ENCODE measurements at regions not wholly inside any gene's neighbourhood (a gene's known extent, or its start where the extent isn't known, plus 50 kb on each side); places are given as distances from the start of the nearest gene placed in this dataset.
"Not testable (repeated sequence)": the region's sequence is repeated elsewhere in the genome, so short reads cannot be mapped to it uniquely, and the experiment has no call there.

- no peak for DNase-seq
Measured at GRCh38 chr6:149127212-149127611, 190.3 kb upstream of the TAB2 start.

- DNase-seq, result no peak
Measured at GRCh38 chr6:149128489-149129145, 188.9 kb upstream of the TAB2 start.

DNA sequence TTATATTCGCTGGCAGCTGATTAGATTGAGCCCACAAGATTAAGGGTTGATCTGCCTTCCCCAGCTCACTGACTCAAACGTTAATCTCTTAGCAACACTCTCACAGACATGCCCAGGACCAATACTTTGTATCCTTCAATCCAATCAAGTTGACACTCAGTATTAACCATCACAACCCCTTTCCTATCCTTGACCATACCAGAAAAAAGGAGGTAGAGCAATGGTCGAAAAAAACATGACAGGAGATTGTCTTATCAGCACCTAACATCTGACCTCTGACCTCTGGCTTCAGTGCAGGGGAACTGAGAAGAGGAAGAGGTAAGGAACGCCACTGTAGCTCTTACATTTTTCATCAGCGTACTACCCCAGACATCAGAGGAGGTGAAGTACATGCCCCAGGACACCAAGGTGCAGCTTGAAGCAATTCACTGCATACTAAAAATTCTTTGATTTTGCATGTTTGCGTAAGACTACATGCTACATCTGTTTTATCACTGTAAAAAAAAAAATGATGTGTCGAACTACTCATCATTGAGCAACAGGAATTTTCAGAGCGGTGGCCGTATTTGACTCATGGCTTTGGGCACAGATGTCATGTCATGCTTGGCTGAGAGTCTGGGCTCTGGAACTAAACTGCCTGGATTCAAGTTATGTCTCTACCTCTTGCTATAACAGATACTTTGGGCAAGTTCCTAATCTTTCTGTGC lies 188.0 kb upstream of the TAB2 start:
- no peak for DNase-seq

- DNase-seq, result no peak
Measured at GRCh38 chr6:149130090-149130489, 187.4 kb upstream of the TAB2 start.

DNA sequence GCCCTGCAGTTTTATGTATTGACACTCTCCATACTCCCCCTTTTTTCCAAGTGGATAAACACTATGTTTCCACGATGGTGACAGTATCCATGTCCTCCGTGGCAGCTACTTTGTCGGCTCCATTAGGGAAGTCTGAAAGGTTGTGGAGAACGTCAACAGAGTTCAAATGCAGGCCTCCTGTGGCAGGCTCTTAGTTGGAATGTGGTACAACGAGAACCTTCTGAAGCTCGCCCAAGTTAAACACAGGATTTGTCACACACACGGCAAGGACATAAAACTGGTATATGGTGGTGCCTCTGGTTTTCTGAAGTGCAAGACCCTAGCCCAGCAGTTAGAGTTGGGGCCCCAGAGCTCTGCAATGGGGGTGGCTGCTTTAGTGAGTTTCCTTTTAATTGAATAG lies 187.0 kb upstream of the TAB2 start:
- DNase-seq, result no peak

GRCh38 chr6:149131891-149132290 lies 185.6 kb upstream of the TAB2 start:
- no peak for DNase-seq

DNA sequence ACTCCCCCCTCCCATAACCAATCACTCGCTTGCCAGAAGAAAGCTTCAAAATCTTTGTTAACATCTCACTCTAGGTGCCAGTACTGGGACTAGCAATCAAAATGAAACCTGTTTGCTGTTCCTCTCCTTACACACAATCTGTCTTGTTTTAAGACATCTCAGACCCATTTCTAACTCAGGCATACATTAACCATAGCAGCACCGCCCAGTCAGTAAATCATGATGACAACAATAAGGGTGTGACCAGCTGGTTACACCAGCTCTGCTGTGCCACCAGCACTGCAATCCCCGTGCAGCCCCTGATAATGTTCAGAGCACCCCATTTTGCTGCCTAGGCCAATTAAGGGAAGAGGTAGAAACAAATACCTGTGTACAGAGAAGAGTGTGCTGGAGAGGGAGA lies 185.2 kb upstream of the TAB2 start:
- no peak for DNase-seq

DNA sequence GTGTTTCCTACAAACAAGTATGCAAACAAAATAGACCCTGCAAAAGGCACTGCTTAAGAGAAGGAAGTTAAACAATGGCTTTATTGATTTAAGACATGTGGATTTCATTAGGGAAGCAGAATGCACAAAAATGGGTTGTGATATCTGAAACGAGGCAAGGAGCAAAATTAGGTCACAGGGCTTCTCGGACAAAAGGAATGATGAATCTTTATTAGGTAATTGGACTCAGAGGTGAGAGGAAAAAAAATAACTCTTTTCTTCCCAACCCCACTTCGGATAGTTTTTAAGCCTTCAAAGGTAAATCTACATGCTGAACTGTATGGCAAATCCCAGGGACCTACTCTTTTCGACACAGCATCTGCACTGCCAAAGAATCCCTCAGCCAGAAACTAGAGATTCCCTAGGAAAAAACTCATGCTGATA lies 183.0 kb upstream of the TAB2 start:
- no peak for DNase-seq

- no peak for DNase-seq
Measured at GRCh38 chr6:149135809-149136208, 181.7 kb upstream of the TAB2 start.

DNA sequence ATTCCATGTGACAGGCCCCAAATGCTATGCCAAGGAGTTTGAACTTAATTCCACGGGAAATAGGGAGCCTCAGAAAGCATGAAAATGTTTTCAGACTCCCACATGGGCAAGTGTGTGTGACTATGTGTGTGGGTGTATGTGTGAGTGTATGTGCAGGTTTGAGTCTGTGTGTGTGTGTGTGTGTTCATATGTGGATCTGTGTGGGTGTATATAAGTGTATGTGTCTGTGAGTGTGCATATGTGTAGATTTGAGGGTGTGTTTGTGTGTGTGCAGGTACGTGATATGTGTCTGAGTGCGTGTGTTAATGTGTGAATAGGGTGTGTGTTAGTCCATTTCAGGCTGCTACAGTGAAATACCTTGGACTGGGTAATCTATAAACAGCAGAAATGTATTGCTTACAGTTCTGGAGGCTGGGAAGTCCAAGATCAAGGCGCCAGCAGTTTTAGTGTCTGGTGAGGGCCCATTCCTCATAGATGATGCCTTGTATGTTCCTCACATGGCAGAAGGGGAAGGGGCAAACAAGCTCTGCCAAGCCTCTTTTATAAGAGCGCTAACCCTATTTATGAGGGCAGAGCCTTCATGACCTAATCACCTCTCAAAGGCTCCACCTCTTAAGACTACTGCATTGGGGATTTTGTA lies 181.1 kb upstream of the TAB2 start:
- no peak for DNase-seq

DNA sequence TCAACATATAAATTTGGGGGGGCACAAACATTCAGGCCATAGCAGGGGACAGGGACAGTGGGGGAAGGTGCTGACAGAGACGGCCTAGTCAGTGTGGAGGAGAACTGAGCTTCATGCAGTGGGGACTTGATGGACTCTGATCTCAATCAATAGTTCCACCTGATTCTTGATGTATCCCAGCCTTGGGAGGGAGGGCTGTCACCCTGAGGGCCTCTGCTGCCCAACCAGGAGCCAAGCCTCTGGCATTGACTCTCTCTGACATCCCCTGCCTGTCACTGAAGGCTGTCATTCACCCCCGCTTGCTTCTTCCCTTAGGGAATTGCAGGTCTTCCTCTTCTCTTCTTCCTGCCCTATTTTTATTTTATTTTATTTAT lies 180.6 kb upstream of the TAB2 start:
- no peak for DNase-seq

DNA sequence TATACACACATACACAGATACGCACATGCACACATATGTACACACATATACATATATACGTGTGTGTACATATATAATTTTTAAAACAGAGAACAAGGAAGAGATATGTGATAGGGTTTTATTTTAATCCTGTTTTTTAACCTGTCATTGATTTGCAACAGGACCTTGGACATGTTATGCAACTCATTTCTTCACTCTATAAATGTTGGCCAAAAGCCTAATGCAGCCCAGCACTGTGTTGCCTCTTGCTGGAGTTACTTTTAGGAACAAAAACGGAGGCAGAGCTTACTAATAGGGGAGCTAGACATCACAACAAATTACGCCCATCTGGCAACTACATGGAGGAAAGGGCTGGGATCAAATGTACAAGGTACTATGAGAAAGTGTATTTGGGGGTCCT lies 179.9 kb upstream of the TAB2 start:
- DNase-seq, result no peak

DNA sequence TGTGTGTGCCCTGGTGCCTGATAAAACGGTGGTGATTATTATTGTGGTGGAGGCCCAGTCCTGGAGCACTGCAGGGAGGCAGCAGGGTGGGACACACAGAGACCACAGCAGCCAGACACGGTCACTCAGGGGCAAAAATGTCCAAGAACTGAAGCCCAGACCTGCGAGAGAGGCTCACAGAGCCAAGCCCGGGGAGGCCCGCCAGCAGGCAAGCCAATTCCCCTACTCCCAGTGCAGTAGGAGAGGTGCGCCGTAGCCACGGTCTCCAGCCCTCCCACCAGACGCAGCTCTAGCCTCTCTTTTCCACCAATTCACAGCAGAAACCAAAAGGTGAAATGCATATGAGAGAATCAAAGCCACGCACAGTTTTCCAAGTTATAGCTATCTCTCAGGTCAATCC lies 179.4 kb upstream of the TAB2 start:
- no peak for DNase-seq

DNA sequence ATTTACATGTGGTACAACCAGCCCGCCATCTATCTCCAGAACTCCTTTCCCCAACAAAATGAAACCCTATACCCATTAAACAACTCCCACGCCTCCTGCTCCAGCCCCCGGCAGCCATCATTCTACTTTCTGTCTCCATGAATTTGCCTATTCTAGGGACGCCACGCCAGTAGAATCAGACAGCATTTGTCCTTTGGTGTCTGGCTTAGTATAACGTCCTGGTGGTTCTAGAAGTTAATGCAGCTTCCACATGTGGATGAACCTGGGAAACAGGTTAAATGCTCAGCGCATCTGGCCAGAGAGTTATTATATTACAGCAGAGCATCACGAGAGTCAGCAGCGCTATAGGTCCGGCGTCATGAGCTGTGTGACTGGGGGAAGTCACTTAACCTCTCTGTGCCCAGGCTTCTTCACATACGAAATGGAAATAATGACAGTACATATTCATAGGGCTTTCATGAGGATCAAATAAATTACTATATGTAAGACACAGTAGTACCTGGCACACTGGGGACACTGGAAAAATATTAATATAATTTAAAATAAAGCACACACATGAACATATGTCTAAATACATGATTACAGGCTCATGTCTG lies 178.7 kb upstream of the TAB2 start:
- no peak for DNase-seq

- DNase-seq, result no peak
Measured at GRCh38 chr6:149139782-149140136, 177.8 kb upstream of the TAB2 start.

GRCh38 chr6:149140137-149140909 lies 177.2 kb upstream of the TAB2 start:
- no peak for DNase-seq

GRCh38 chr6:149140910-149141290 lies 176.6 kb upstream of the TAB2 start:
- no peak for DNase-seq

DNA sequence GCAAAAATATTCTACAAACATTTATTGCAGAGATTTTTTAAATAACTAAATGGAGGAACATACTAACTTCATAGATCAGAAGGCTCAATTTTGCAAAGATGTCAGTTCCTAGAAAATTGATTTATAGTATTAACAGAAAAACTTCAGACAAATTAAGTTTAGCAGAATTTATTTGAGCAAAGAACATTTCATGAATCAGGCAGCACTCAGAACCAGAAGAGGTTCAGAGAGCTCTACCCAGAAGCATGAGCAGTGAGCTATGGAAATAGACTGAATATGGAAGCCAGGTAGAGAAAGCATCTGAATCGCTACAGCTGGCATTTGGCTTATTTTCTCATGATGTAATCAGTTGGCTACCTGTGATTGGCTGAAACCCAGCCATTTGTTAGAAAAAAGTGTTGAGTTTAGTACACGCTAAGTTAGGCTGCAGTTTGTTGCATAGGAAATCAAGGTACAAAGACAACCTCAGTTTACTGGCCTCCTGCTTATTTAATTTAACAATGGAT lies 174.5 kb upstream of the TAB2 start:
- no peak for DNase-seq

- DNase-seq, result not testable (repeated sequence)
Measured at GRCh38 chr6:149145800-149146199, 171.7 kb upstream of the TAB2 start.

- no peak for DNase-seq
Measured at GRCh38 chr6:149147195-149147594, 170.3 kb upstream of the TAB2 start.

- DNase-seq, result no peak
Measured at GRCh38 chr6:149147938-149148718, 169.4 kb upstream of the TAB2 start.

DNA sequence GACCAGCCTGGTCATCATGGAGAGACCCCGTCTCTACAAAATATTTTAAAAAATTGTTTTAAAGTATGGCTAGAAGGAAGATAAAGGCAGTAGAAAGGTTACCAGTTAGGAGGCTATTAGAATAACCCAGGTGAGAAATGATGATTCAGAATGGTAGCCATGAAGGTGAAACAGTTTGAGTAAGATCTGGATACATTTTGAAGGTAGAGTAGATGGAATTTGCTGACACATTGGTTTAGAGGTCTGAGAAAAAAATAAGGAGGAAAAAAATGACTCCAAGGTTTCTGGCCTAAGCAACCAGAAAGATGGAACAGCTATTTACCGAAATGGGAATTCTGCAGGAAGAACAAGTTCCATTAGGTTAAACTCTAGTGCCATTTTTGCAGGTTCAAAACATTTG lies 167.9 kb upstream of the TAB2 start:
- no peak for DNase-seq
